ENCODE measurements at regions not wholly inside any gene's neighbourhood (a gene's known extent, or its start where the extent isn't known, plus 50 kb on each side); places are given as distances from the start of the nearest gene placed in this dataset.

GRCh38 chr6:47134476-47135189 is 92.5 kb upstream of the ADGRF1 start:
- Histone ChIP-seq H3K27ac (ENCODE audit: low read length in 2 of 2) (no peak overlapping the region), H3K4me2 (replicated peaks; ENCODE audit: low read depth, low read length, poor library complexity, severe bottlenecking) (no peak overlapping the region), H3K9me3 (ENCODE audit: control extremely low read depth in 1 of 3, control insufficient read depth in 2 of 3, insufficient read depth in 1 of 3, low read length in 2 of 3) (no peaks in the 10 kb centered on the region), H3K4me3 (ENCODE audit: control extremely low read depth in 1 of 5, extremely low read depth in 1 of 5, insufficient read depth in 1 of 5, low read depth in 2 of 5, low read length in 4 of 5) (no peak overlapping the region), H3K79me2 (ENCODE audit: control insufficient read depth, insufficient read depth, low read length) (no peaks in the 10 kb centered on the region), H3K27me3 (replicated peaks in 1 of 4; ENCODE audit: control extremely low read depth in 1 of 4, control insufficient read depth in 3 of 4, insufficient read depth in 4 of 4, low read length in 3 of 4) (no peaks in the 10 kb centered on the region), H2AFZ (ENCODE audit: insufficient read depth, low read depth, low read length, poor library complexity, severe bottlenecking) (no peak overlapping the region), H4K20me1 (ENCODE audit: control insufficient read depth, insufficient read depth, low read length, poor library complexity, severe bottlenecking) (no peaks in the 10 kb centered on the region), H3K4me1 (ENCODE audit: control insufficient read depth in 2 of 2, insufficient read depth in 2 of 2, low read length in 2 of 2) (no peaks in the 10 kb centered on the region), H3K36me3 (replicated peaks in 1 of 2; ENCODE audit: control extremely low read depth in 1 of 2, control insufficient read depth in 1 of 2, extremely low read depth in 1 of 2, insufficient read depth in 2 of 2, low read length in 1 of 2) (no peaks in the 10 kb centered on the region), H3K9ac (ENCODE audit: low read length) (no peak overlapping the region)
- intact Hi-C loops (cut with micrococcal nuclease), result no loop called here
- no peak overlapping the region for H3K4me3 Mint-ChIP-seq
- H3K27ac Mint-ChIP-seq, result no peak overlapping the region
- ATAC-seq (ENCODE audit: low read depth) (no peak), DNase-seq (no peak)
- H3K27me3 Mint-ChIP-seq, result no peaks in the 10 kb centered on the region
- H3K9me3 Mint-ChIP-seq (ENCODE audit: insufficient read depth), result no peaks in the 10 kb centered on the region
- CTCF ChIA-PET, result no interaction called here
- POLR2A ChIA-PET, result no interaction called here
- peaks cover 3% of the 10 kb centered on the region for H3K4me1 Mint-ChIP-seq
- TF ChIP-seq, protein P1, sequence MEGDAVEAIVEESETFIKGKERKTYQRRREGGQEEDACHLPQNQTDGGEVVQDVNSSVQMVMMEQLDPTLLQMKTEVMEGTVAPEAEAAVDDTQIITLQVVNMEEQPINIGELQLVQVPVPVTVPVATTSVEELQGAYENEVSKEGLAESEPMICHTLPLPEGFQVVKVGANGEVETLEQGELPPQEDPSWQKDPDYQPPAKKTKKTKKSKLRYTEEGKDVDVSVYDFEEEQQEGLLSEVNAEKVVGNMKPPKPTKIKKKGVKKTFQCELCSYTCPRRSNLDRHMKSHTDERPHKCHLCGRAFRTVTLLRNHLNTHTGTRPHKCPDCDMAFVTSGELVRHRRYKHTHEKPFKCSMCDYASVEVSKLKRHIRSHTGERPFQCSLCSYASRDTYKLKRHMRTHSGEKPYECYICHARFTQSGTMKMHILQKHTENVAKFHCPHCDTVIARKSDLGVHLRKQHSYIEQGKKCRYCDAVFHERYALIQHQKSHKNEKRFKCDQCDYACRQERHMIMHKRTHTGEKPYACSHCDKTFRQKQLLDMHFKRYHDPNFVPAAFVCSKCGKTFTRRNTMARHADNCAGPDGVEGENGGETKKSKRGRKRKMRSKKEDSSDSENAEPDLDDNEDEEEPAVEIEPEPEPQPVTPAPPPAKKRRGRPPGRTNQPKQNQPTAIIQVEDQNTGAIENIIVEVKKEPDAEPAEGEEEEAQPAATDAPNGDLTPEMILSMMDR (IDR thresholded peaks at IDR 0.05), result no peak
- no peak for TF ChIP-seq EZH2 (IDR thresholded peaks at IDR 0.05; ENCODE audit: borderline replicate concordance, insufficient read depth, low read depth, low read length, poor library complexity, severe bottlenecking)
- 12% methylated on average over 2 of the region's 6 CpGs for WGBS (ENCODE audit: insufficient coverage)

- no peak overlapping the region for H3K9ac ChIP-seq (ENCODE audit: low read length)
- TF ChIP-seq, protein P1 (IDR thresholded peaks at IDR 0.05), result no peak
- TF ChIP-seq EZH2 (IDR thresholded peaks at IDR 0.05; ENCODE audit: borderline replicate concordance, insufficient read depth, low read depth, low read length, poor library complexity, severe bottlenecking), result no peak
- no peaks in the 10 kb centered on the region for H4K20me1 ChIP-seq (ENCODE audit: control insufficient read depth, insufficient read depth, low read length, poor library complexity, severe bottlenecking)
- Mint-ChIP-seq H3K4me1 (peaks cover 3% of the 10 kb centered on the region), H3K27me3 (no peaks in the 10 kb centered on the region), H3K4me3 (no peak overlapping the region), H3K9me3 (ENCODE audit: insufficient read depth) (no peaks in the 10 kb centered on the region), H3K27ac (no peak overlapping the region)
- POLR2A ChIA-PET, result no interaction called here
- intact Hi-C loops (cut with micrococcal nuclease), result no loop called here
- no peak overlapping the region for H3K4me2 ChIP-seq (replicated peaks; ENCODE audit: low read depth, low read length, poor library complexity, severe bottlenecking)
- no peak overlapping the region for H3K27ac ChIP-seq (ENCODE audit: low read length in 2 of 2)
- no peak overlapping the region for H2AFZ ChIP-seq (ENCODE audit: insufficient read depth, low read depth, low read length, poor library complexity, severe bottlenecking)
- CTCF ChIA-PET, result no interaction called here
- no peaks in the 10 kb centered on the region for H3K27me3 ChIP-seq (replicated peaks in 1 of 4; ENCODE audit: control extremely low read depth in 1 of 4, control insufficient read depth in 3 of 4, insufficient read depth in 4 of 4, low read length in 3 of 4)
- H3K36me3 ChIP-seq (replicated peaks in 1 of 2; ENCODE audit: control extremely low read depth in 1 of 2, control insufficient read depth in 1 of 2, extremely low read depth in 1 of 2, insufficient read depth in 2 of 2, low read length in 1 of 2), result no peaks in the 10 kb centered on the region
- no peaks in the 10 kb centered on the region for H3K4me1 ChIP-seq (ENCODE audit: control insufficient read depth in 2 of 2, insufficient read depth in 2 of 2, low read length in 2 of 2)
- DNase-seq, result no peak
- ATAC-seq (ENCODE audit: low read depth), result no peak
- H3K79me2 ChIP-seq (ENCODE audit: control insufficient read depth, insufficient read depth, low read length), result no peaks in the 10 kb centered on the region
- H3K4me3 ChIP-seq (ENCODE audit: control extremely low read depth in 1 of 5, extremely low read depth in 1 of 5, insufficient read depth in 1 of 5, low read depth in 2 of 5, low read length in 4 of 5), result no peak overlapping the region
- H3K9me3 ChIP-seq (ENCODE audit: control extremely low read depth in 1 of 3, control insufficient read depth in 2 of 3, insufficient read depth in 1 of 3, low read length in 2 of 3), result no peaks in the 10 kb centered on the region
- WGBS (ENCODE audit: insufficient coverage), result 100% methylated on average over 1 of the region's 13 CpGs
These were observed 91.3 kb upstream of the ADGRF1 start for GRCh38 chr6:47133230-47134000.

Measured in B cell (primary cell).